Activated CD4-positive, alpha-beta T cell treated with anti-CD3 and anti-CD28 coated beads, Interleukin-10, Interleukin-2, amounts not matched to agents 100 ng/mL and 50 ng/mL, durations not matched to agents 16 hours and 8 hours (primary cell): ENCODE measurements at regions not wholly inside any gene's neighbourhood (a gene's known extent, or its start where the extent isn't known, plus 50 kb on each side); places are given as distances from the start of the nearest gene placed in this dataset.

Experiments used
- DNase-seq: peaks from one replicate; pipeline ENCODE4 v3.0.0-alpha.2; 2020

DNA sequence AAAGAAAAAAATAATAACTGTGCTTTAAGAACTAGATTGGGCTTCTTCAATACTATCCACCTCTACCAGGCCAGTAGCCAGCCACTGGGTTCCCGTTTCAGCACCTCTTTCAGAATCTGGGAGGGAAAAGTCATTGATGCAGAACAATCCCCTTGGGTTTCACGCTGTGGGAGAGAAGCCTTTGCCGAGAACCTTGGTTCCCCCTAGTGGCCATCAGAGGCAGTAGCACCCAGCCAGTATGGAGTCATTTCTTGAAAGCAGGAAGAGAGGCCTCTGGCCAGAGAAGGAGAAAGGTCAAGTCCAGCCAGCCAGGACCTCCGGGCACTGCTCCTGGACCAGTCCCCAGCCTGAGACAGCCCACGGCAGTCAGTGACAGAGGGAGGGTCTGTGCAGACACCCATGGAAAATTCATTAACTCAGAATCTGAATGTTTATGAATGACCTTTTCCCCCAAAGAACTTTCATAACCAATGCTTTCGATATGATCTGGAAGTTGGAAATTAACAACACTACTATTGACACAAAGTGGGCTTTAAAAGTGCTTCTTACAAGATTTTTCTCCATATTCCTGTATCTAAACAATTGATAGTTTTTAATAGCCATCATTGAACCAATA lies 51.2 kb upstream of the CDH5 start:
- peak; percentile 69 for DNase-seq

DNA sequence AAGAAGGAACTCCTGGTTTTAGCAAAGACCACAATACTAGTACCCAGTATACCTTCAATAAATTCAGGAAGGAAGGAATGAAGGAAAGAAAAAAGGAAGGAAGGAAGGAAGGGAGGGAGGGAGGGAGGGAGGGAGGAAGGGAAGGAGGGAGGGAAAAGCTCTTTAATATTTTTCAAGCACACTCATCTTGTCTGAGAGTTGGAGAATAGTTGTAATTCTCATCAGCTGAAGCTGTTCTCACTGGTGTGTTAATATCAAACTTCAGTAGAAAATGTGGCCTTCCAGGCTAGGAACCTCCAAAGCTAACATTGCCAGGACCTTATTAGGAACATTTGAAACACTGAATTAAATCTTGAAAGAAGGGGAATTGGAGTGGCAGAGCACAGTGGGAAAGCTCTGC lies 55.2 kb upstream of the CDH5 start:
- DNase-seq: no peak

DNA sequence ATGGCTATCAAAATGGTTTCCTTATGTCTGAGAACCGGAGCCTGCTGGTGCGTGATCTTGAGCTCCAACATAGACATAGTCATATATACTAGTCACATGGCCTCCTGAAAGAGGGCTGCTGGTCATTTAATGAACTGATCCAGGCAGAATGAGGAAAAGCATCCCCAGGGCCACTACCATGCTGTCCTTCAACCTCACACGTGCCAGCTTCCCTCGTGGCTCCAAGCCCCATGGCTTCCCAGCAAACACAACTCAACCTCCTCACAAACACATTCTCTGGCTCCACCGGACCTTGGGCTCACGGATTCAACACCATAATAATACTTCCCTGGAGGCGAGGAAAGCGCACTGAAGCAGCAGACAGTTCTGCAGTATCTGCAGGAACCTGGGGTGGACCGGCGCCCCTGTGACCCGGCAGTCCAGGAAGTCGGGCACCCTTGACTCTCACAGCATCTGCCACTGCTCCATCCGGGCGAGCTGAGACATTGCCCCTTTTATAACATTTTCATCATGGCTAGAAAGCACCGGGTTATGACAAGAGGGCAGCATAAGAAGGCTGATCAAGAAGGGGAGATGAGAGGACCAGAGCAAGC lies 57.2 kb upstream of the CDH5 start:
- no peak for DNase-seq

DNA sequence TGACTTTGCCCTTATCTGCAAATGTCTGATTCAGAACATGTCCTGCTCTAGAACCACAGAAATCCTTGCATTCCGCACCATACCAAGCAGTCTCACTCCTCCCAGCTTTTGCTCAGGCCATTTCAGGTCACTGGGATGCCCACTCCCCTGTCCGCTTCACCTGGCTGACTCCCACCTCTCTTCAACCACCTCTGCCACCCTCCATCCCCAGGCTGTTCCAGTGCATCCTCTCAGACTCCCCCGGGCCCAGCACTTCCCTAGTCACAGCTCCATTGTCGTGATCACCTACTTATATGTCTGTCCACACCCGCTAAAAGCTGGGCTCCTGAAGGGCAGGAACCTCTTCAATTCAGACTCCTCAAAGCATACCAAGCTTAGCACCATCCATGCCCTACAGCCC lies 58.4 kb upstream of the CDH5 start:
- no peak for DNase-seq

DNA sequence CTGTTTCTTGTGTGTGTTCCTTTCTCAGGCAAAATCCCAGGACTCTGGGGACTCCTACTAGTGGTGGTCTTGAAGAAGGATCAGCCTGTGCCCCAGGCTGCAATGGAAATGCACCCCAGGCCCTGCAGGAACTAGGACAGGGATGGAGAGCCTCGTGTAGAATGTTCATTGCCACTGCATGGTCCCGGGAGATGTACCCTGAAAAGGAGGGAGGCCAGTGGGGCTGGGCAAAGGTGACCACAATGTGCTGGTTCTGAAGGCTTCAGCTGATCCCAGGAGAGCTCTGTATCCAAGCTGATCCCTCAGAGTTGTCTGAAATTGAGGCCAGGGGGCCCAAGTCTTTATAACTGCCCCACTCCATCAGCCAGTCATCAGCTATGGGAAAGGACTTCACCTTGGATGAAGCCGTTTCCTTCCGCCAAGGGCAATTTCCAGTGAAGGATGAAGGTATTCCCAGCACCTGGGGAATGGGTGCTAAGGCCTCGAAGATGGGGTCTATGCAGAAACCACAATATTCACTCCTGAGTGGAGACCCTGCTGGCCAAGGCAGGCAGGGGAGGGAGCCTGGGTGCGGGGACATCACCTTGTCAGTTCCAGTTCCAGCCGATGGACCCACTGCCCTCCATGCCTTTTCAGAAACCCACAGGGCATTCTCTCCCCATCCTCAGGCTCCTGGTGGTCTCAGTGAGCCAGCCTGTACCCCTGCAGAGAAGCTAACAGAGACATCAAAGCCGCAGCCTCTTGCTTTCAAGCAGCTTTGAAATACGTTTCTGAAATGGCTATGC lies 59.9 kb upstream of the CDH5 start:
- no peak for DNase-seq

DNA sequence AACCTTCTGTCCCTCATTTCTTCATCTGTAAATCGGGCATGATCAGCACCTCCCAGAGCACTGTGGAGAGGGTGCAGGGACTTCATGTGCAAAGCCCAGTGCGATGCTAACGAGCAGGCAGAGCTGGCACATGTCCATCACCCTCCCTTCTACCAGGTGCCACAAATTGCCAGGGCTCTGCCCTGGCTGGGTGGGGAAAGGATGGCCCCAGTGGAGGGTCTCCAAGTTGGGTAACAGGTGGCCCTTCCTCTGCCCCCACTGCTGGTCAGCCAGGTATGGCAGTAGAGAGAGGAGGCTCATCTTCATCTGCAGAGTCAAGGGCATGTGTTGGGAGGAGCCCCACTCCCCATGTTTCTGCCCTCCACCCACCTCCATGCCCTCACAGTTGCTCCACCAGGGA lies 61.5 kb upstream of the CDH5 start:
- DNase-seq: no peak

DNA sequence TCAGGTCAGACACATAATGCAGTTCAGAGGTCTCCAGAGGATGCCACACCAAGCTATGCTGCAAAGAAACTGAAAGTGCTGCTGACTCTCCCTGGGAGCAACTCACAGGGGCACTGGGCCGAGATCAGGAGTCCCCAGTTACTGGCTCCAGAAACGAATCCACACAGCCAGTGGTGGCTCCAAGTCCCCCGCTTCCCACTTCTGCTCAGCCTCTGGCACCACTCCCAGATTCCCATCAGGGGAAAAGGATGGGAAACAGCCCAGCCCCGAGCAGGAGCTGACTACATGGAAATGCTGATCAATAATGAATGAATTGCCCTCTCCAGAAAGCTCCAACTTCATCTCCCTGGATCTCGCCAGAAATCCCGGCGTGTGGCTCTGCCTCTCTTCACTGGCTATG lies 62.3 kb upstream of the CDH5 start:
- no peak for DNase-seq

DNA sequence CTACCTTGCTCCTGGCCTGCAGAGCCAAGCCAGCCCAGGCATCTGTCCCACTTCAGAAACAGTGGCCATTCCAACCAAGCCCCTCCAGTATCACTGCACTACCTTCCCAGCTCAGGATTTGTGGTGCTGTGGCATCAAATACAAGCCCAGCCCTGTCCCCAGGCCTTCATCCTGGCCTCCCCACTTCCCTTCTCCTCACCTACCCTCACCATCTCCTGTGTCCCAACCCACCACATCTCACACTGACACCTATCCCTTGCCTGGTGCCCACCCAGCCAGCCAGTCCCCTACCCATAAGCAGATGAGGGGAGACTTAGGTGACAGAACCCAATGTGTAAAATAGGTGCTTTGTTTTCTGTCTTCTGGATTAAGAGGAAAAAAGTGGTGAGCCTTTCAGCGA lies 66.0 kb upstream of the CDH5 start:
- DNase-seq: no peak

DNA sequence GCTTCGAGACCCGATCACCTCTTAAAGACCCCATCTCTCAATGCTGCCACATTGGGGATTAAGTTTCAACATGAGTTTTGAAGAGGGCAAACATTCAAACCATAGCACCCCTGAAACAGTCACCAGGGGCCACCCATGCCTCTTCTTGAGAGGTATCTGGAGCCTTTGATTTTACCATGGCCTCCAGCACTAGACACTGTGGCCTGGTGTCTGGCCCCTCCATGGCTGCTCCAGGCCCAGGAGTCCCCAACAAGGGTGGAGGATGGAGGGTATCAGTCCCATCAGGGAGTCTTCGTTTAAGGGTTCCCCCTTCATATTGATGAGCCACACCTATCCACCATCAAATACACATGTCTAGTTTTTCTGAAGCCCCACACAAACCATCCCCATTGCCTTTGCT lies 66.5 kb upstream of the CDH5 start:
- no peak for DNase-seq

DNA sequence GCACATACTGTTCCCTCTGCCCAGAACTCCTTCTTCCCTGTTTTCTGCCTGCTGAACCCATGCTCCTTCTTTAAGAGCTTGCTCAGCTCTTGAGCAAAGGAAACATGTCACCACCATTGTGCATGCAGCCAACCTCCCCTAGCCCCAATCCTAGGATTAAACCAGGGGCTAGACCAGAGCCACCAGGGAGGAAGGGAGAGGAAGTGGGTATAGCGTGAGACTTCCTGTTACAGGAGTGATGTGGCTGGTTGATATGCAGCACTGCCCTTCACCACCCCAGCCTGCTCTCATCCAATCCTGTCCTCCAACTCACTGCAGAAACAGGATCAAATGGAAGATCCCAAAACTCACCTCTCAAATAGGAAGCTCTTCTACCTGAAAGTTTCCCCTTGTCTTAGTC lies 67.1 kb upstream of the CDH5 start:
- DNase-seq: no peak

DNA sequence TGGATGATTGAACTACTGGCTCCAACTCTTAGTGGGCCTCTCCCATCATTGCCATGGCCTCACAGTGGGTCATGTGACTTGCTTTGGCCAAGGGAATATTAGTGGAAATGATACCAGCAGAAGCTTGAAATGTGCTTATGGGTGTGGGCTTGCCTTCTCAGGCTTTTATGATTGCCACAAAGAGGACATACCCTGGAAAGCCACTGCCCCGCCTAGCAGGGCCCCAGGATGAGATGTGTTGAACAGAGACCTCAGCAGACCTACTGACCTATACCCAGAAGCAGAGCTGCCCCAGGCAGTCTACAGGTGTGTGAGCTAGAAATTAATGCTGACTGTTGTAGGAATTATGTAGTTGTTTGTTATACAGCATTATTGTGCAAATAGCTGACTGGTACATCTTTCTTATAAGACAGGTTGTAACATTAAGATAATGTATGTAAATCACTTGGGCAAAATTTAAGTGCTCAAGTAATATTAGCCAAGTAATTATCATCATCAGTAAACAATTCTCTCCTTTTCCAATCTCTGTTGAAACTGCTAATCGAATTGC lies 67.8 kb upstream of the CDH5 start:
- DNase-seq: no peak

DNA sequence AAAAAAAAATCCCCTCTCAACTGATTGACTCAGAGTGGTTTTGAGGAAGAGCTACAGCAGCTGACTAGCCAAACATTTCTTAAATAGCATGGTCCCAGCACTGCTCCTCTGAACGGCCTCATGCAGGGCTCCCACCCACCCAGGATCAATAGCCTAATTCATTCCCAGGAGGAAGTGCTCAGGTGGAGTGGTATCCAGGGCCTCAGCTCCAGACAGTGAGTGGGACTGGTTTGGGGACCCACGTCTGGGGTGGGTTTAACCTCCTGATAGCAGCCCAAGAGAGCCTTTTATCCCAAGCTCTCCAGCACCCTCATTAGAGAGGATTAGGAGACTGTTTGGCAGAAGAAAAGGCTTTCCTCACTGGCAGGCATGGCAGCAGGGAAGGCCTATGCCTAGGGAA lies 68.5 kb upstream of the CDH5 start:
- no peak for DNase-seq

DNA sequence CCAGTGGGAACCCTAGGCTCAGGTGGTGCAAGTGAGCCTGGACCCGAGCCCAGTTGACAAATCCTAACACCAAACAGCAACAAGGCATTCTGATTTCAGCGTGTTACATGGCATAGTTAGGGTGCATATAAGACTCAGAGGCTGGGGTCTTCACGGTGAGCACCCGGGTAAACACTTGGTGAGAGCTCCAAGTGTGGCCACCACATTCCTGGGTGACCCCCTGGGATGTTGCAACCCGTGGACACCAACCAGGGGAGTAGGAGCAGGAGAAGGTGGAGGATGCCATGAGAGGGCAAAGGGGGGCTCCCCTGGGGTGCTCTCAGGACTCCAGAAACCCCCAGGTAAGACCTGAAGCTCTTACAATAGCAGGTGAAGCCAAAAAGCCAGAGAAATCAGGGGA lies 69.9 kb upstream of the CDH5 start:
- no peak for DNase-seq

DNA sequence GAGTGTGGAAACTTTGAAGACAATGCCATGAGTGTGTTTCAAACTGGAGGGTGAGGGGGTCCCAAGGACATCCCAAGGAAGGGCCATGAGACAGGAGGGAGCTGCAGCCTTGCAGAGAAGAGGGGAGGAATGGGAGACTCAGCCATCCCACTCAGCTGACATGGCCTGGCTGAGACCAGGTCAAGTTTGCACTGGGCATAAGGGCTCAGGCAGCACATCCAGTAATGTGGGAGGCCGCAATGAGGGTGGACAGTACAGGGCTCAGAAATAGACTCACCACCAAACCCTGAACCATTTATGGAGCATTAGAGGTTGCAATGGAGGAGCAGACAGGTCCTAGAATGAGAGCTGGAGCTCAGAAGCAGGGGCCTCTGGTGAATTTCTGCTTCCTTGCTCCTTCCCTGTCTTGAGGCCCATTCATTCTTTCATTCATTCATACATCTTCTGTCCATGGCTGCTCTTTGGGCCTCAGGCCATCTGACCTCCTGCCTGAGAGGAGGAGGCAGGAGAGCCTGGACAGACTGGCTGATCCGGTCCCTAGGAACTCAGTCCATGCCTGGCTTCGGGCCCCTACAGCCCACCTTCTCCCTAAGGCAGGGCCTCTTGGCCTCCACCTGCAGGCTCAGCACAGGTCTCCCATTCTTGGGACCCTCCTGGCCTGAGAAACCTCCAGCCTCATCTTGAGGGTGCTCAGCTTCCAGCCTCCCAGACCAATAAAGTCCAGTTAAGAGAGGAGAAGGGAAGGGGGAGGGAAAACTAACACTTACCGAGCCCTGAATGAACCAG lies 70.5 kb upstream of the CDH5 start:
- no peak for DNase-seq

DNA sequence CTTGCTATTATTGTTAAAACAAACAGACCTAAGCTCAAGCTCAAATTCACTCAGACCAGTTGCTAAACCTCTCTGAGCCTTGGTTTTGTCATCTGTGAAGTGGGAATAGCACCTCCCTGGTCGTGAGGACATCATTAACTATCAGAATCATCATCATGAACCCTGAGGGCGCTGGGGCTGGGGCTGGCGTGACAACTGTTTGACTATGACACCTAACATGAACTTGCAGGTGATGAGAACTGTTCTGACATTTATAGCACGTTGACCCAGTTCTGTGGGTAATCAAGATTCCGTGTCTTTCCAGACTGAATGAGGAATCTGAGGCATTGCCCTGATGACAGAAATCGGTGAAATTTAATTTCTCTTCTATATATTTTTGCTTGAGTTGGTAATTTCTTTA lies 71.3 kb upstream of the CDH5 start:
- no peak for DNase-seq

DNA sequence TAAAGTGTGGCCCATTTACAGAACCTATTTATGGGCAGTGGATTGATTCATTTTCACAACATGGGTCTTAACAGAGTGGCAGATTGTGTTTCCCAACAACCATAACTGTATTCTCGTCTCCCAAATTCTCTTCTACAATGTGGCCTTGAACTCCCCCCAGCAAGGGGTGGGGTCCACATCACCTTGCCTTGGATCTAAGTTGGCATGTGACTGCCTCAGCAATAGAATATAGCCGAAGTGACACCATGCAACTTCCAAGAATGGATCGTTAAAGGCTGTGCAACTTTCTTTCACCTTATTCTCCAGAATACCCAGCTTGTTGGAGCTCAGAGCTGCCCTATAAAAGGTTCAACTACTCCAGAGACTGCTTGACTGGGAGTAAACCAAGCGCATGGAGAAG lies 72.0 kb upstream of the CDH5 start:
- no peak for DNase-seq

DNA sequence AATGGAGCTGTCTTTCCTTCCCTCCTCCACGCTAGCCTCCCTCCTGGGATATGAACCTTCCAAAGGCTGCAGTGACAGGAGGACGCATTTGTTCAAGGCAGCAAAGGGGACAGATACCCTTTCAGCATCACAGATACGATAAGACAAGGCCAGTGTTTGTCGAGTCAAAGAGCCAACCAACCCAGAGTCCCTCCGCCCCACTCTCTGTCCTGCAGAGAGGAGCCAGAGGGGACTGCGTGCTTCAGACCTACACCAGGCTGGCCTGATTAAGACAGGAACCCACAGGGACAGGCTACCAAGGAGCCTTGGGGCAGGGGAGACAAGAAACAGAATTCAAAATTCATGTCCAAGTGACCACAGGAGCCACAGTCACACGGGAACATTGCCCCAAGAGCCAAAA lies 72.6 kb upstream of the CDH5 start:
- no peak for DNase-seq

DNA sequence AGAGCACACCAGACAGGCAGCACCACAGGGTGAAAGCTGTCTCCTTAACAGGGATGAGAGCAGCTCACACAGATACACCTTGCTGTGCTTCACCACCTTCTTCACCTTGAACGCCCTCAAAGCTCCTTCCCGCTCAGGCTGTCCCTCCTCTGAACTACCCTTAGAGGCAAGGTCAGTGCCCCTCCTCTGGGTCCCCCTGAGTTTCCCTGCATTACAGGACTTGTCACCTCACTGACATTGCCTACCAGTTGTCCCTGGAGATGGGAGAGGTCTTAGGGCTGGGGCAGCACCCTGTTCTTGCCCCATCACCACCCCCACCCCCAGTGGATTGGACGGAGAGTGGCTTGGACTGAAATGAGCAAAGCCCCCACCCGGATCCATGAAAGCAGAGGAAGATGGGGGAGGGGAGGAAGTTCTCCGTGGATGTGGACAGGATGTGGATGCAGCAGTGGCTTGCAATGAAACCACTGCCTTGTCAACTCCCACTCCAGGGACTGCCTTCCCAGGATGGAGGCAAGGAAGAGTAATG lies 73.2 kb upstream of the CDH5 start:
- no peak for DNase-seq

DNA sequence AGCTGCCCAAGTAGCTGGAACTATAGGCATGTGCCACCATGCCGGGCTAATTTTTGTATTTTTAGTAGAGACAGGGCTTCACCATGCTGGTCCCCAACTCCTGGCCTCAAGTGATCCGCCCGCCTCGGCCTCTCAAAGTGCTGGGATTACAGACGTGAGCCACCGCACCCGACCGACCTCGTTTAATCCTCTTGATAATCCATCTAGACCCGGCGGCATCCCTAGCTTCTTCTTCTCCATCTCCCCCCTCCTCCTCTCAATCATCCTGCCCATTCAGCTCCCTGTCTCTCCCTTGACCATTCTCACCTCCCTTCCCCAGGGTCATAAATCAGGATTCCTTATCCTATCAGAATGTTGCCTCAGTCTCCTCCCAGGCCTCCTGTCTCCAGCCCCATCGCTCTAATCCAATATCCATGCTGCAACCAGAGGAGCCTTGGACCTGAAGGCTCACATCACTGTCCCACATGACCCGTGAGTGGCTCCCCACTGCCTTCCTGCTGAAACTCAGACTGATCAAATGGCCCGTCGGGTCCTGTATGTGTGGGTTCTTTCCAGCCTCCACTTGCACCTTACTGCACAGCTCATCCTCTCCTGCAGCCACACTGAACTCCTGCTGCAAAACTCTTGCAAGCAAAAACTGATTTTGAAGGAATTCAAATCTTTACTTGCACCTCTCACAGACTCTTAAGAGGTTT lies 74.1 kb upstream of the CDH5 start:
- no peak for DNase-seq

DNA sequence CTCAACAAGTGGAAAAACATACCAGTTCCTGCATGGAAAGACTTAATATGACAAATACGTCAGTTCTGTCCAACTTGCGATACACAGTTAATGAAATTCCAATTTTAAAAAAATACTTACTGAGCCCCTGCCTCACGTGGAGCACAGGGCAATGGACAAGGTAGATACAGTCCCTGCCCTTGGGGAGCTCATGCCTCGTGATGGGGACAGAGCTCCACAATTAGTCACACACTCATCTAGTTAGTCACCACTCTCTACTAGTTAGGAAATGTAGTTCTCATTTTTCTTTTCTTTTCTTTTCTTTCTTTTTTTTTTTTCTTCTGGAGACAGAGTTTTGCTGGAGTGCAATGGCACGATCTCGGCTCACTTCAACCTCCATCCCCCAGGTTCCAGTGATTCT lies 74.7 kb upstream of the CDH5 start:
- no peak for DNase-seq

DNA sequence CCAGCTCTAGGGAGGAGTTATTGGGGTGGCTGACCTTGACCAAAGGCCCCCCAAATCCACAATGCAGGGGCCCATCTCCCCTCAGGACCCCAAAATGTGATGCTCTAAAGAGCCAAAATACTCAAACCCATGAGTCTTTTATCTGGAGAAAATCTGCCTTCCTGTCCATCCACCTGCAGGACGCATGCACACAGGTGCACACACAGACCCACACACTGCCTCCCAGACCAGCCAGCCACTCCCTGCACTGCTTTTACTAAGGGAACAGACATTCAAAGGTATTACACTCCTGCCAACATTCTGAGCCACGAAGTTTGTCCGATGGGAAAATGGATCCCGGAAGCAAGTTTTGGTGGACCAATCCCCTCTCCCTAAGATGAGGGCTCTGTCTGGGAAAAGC lies 76.1 kb upstream of the CDH5 start:
- no peak for DNase-seq

DNA sequence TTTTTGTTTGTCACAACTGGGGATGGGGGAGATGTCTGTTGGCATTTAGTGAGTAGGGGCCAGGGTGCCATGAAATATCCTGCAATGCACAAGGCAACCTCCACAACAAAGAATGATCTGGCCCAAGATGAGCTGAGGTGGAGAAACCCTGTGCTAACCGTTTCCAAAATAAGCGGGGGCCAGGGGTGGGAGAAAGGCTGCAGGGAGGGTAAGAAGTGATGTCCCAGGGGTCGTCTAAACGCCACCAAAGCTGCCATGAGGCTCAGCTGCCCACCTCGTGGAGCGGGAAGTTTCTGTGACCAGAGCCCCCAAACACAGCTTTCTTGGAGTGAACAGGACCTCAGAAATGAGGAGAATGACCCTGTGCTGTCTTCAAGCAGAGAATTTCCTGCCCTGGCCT lies 76.5 kb upstream of the CDH5 start:
- no peak for DNase-seq
